HL-60 (cell line): ENCODE measurements at regions not wholly inside any gene's neighbourhood (a gene's known extent, or its start where the extent isn't known, plus 50 kb on each side); places are given as distances from the start of the nearest gene placed in this dataset.

Source experiments
- DNase-seq, 2 experiments: peaks; one replicate each; pipeline ENCODE4 v3.0.0-alpha.2; 2010 to 2020; ENCODE audit warnings: low read depth in 1 of 2, low spot score in 1 of 2
- H3K27ac ChIP-seq: fragments of 250-450 bp; sonication (Bioruptor Pico); replicated peaks from 2 replicates; pipeline ENCODE4 v1.5.1; 2020; ENCODE audit warnings: mild to moderate bottlenecking, moderate library complexity
- H3K27me3 ChIP-seq: fragments of 250-450 bp; sonication (Bioruptor Pico); 2 replicates; pipeline ENCODE4 v1.5.1; 2021; ENCODE audit warnings: mild to moderate bottlenecking, moderate library complexity; ENCODE audit not compliant: insufficient read depth, poor library complexity, severe bottlenecking
- H3K4me3 ChIP-seq: replicated peaks from 2 replicates; pipeline ENCODE4 v1.5.1; 2011; ENCODE audit warnings: mild to moderate bottlenecking, control low read depth, low read length; ENCODE audit not compliant: insufficient read depth
- CTCF ChIP-seq: IDR thresholded peaks from one replicate; pipeline ENCODE4 v1.5.1; 2011; ENCODE audit warnings: low read length, control low read depth, inconsistent platforms; ENCODE audit not compliant: insufficient read depth
- GABPA ChIP-seq: IDR thresholded peaks from 2 replicates; pipeline ENCODE4 v1.6.1; 2012; ENCODE audit warnings: low read depth
- POLR2AphosphoS5 ChIP-seq: IDR thresholded peaks from 2 replicates; pipeline ENCODE4 v1.6.1; 2012; ENCODE audit warnings: low read depth
- REST ChIP-seq: IDR thresholded peaks from 2 replicates; pipeline ENCODE4 v1.6.1; 2012; ENCODE audit warnings: low read depth; ENCODE audit not compliant: insufficient replicate concordance
- SPI1 ChIP-seq: IDR thresholded peaks from 2 replicates; pipeline ENCODE4 v1.6.1; 2012; ENCODE audit warnings: low read depth, mild to moderate bottlenecking, borderline replicate concordance

- no peak for TF ChIP-seq POLR2AphosphoS5
- no peak overlapping the region for H3K4me3 ChIP-seq
- DNase-seq: no peak
- H3K27ac ChIP-seq: no peak overlapping the region
- no peaks in the 10 kb centered on the region for H3K27me3 ChIP-seq
Measured at GRCh38 chr5:127235136-127235535, 55.5 kb upstream of the MEGF10 start.

GRCh38 chr5:127236254-127236653 is 54.3 kb upstream of the MEGF10 start:
- no peak overlapping the region for H3K27ac ChIP-seq
- DNase-seq: no peak
- no peaks in the 10 kb centered on the region for H3K27me3 ChIP-seq
- H3K4me3 ChIP-seq: no peak overlapping the region
- TF ChIP-seq SPI1 (no peak), GABPA (no peak), CTCF (no peak), POLR2AphosphoS5 (no peak), REST (no peak)
